ENCODE measurements at regions not wholly inside any gene's neighbourhood (a gene's known extent, or its start where the extent isn't known, plus 50 kb on each side); places are given as distances from the start of the nearest gene placed in this dataset.

- Histone ChIP-seq H3K4me1 (no peaks in the 10 kb centered on the region), H3K27me3 (replicated peaks; ENCODE audit: control insufficient read depth, insufficient read depth, low read length) (no peaks in the 10 kb centered on the region), H3K9me3 (no peaks in the 10 kb centered on the region), H3K4me3 (ENCODE audit: low read depth, low read length) (no peak overlapping the region), H3K36me3 (ENCODE audit: control insufficient read depth, insufficient read depth, low read length) (no peaks in the 10 kb centered on the region)
- intact Hi-C loops (cut with micrococcal nuclease; ENCODE audit: unreplicated experiment): no loop called here
- CTCF ChIA-PET: no interaction called here
- no peaks in the 10 kb centered on the region for H3K9me3 Mint-ChIP-seq (ENCODE audit: unreplicated experiment)
- POLR2A ChIA-PET: no interaction called here
- DNase-seq: no peak
- no peak for TF ChIP-seq CTCF (IDR thresholded peaks at IDR 0.05; ENCODE audit: insufficient read depth in 1 of 2, low read depth in 1 of 2, low read length in 1 of 2, severe bottlenecking in 1 of 2, unreplicated experiment in 1 of 2)
- no TSS peak for BruUV-seq (replicated peaks)
- no peaks in the 10 kb centered on the region for H3K36me3 Mint-ChIP-seq (ENCODE audit: insufficient read depth, unreplicated experiment)
- no peak overlapping the region for H3K4me3 Mint-ChIP-seq (ENCODE audit: unreplicated experiment)
- H3K27me3 Mint-ChIP-seq (ENCODE audit: insufficient read depth, unreplicated experiment): no peaks in the 10 kb centered on the region
- no peak overlapping the region for H3K27ac Mint-ChIP-seq (ENCODE audit: unreplicated experiment)
- no peaks in the 10 kb centered on the region for H3K4me1 Mint-ChIP-seq (ENCODE audit: low read depth, unreplicated experiment)
Measured at GRCh38 chr4:149234798-149235197, 580.8 kb downstream of the IQCM start.

GRCh38 chr4:149223659-149224058 is 592.0 kb downstream of the IQCM start:
- peaks cover 13% of the 10 kb centered on the region for H3K9me3 Mint-ChIP-seq (ENCODE audit: unreplicated experiment)
- TF ChIP-seq CTCF (IDR thresholded peaks at IDR 0.05; ENCODE audit: insufficient read depth in 1 of 2, low read depth in 1 of 2, low read length in 1 of 2, severe bottlenecking in 1 of 2, unreplicated experiment in 1 of 2): no peak

GRCh38 chr4:149218672-149219071 is 597.0 kb downstream of the IQCM start:
- H3K9me3 ChIP-seq: no peaks in the 10 kb centered on the region
- Mint-ChIP-seq H3K4me1 (ENCODE audit: low read depth, unreplicated experiment) (no peaks in the 10 kb centered on the region), H3K9me3 (ENCODE audit: unreplicated experiment) (peaks cover 13% of the 10 kb centered on the region), H3K36me3 (ENCODE audit: insufficient read depth, unreplicated experiment) (no peaks in the 10 kb centered on the region), H3K27me3 (ENCODE audit: insufficient read depth, unreplicated experiment) (peaks cover 3% of the 10 kb centered on the region), H3K27ac (ENCODE audit: unreplicated experiment) (no peak overlapping the region), H3K4me3 (ENCODE audit: unreplicated experiment) (no peak overlapping the region)
- ChIA-PET POLR2A (no interaction called here), CTCF (no interaction called here)
- H3K27me3 ChIP-seq (replicated peaks; ENCODE audit: control insufficient read depth, insufficient read depth, low read length): no peaks in the 10 kb centered on the region
- H3K4me3 ChIP-seq (ENCODE audit: low read depth, low read length): no peak overlapping the region
- no peak for TF ChIP-seq CTCF (IDR thresholded peaks at IDR 0.05; ENCODE audit: insufficient read depth in 1 of 2, low read depth in 1 of 2, low read length in 1 of 2, severe bottlenecking in 1 of 2, unreplicated experiment in 1 of 2)
- no peak for DNase-seq
- intact Hi-C loops (cut with micrococcal nuclease; ENCODE audit: unreplicated experiment): no loop called here
- H3K4me1 ChIP-seq: no peaks in the 10 kb centered on the region
- no peaks in the 10 kb centered on the region for H3K36me3 ChIP-seq (ENCODE audit: control insufficient read depth, insufficient read depth, low read length)
- BruUV-seq (replicated peaks): no TSS peak

More at GRCh38 chr4:149223659-149224058, 592.0 kb downstream of the IQCM start:
- H3K4me3 Mint-ChIP-seq (ENCODE audit: unreplicated experiment): no peak overlapping the region
- BruUV-seq (replicated peaks): no TSS peak
- DNase-seq: no peak
- intact Hi-C loops (cut with micrococcal nuclease; ENCODE audit: unreplicated experiment): no loop called here
- Histone ChIP-seq H3K27me3 (replicated peaks; ENCODE audit: control insufficient read depth, insufficient read depth, low read length) (no peaks in the 10 kb centered on the region), H3K9me3 (no peaks in the 10 kb centered on the region), H3K36me3 (ENCODE audit: control insufficient read depth, insufficient read depth, low read length) (no peaks in the 10 kb centered on the region), H3K4me3 (ENCODE audit: low read depth, low read length) (no peak overlapping the region), H3K4me1 (no peaks in the 10 kb centered on the region)
- H3K27me3 Mint-ChIP-seq (ENCODE audit: insufficient read depth, unreplicated experiment): no peaks in the 10 kb centered on the region
- POLR2A ChIA-PET: no interaction called here
- H3K27ac Mint-ChIP-seq (ENCODE audit: unreplicated experiment): no peak overlapping the region
- no peaks in the 10 kb centered on the region for H3K4me1 Mint-ChIP-seq (ENCODE audit: low read depth, unreplicated experiment)
- CTCF ChIA-PET: no interaction called here
- H3K36me3 Mint-ChIP-seq (ENCODE audit: insufficient read depth, unreplicated experiment): no peaks in the 10 kb centered on the region
